ENCODE measurements at regions not wholly inside any gene's neighbourhood (a gene's known extent, or its start where the extent isn't known, plus 50 kb on each side); places are given as distances from the start of the nearest gene placed in this dataset.

DNA sequence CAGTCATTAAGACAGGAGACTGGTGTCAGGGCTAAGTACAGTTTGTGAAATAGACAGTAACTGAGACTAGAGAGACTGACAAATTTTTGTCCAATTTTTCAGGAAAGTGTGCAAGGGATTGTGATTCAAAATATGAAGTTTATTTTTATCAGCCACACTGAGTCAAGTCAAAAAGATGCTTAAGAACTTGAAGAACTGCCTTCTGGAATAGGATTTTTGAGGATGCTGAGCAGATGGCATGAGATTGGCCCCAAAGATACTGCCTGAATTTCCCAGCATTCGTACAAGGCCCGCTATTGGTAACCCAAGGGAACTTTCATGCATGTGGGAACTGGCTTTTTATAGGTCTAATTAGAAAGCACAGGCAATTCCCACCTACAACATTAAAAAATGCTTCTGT, 610.0 kb downstream of the LMO4 start:
- TF ChIP-seq, protein P1, sequence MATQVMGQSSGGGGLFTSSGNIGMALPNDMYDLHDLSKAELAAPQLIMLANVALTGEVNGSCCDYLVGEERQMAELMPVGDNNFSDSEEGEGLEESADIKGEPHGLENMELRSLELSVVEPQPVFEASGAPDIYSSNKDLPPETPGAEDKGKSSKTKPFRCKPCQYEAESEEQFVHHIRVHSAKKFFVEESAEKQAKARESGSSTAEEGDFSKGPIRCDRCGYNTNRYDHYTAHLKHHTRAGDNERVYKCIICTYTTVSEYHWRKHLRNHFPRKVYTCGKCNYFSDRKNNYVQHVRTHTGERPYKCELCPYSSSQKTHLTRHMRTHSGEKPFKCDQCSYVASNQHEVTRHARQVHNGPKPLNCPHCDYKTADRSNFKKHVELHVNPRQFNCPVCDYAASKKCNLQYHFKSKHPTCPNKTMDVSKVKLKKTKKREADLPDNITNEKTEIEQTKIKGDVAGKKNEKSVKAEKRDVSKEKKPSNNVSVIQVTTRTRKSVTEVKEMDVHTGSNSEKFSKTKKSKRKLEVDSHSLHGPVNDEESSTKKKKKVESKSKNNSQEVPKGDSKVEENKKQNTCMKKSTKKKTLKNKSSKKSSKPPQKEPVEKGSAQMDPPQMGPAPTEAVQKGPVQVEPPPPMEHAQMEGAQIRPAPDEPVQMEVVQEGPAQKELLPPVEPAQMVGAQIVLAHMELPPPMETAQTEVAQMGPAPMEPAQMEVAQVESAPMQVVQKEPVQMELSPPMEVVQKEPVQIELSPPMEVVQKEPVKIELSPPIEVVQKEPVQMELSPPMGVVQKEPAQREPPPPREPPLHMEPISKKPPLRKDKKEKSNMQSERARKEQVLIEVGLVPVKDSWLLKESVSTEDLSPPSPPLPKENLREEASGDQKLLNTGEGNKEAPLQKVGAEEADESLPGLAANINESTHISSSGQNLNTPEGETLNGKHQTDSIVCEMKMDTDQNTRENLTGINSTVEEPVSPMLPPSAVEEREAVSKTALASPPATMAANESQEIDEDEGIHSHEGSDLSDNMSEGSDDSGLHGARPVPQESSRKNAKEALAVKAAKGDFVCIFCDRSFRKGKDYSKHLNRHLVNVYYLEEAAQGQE (IDR thresholded peaks at IDR 0.05) = no peak
- TF ChIP-seq, protein P2, sequence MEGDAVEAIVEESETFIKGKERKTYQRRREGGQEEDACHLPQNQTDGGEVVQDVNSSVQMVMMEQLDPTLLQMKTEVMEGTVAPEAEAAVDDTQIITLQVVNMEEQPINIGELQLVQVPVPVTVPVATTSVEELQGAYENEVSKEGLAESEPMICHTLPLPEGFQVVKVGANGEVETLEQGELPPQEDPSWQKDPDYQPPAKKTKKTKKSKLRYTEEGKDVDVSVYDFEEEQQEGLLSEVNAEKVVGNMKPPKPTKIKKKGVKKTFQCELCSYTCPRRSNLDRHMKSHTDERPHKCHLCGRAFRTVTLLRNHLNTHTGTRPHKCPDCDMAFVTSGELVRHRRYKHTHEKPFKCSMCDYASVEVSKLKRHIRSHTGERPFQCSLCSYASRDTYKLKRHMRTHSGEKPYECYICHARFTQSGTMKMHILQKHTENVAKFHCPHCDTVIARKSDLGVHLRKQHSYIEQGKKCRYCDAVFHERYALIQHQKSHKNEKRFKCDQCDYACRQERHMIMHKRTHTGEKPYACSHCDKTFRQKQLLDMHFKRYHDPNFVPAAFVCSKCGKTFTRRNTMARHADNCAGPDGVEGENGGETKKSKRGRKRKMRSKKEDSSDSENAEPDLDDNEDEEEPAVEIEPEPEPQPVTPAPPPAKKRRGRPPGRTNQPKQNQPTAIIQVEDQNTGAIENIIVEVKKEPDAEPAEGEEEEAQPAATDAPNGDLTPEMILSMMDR (IDR thresholded peaks at IDR 0.05; ENCODE audit: low read depth, low read length, missing input control) = no peak
- TF ChIP-seq, protein P3, sequence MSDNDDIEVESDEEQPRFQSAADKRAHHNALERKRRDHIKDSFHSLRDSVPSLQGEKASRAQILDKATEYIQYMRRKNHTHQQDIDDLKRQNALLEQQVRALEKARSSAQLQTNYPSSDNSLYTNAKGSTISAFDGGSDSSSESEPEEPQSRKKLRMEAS (IDR thresholded peaks at IDR 0.05) = no peak
- TF ChIP-seq TAF1 (conservative IDR thresholded peaks at IDR 0.05) = no peak
